HG03039 (cell line): ENCODE measurements at regions not wholly inside any gene's neighbourhood (a gene's known extent, or its start where the extent isn't known, plus 50 kb on each side); places are given as distances from the start of the nearest gene placed in this dataset.

ENCODE experiments used
- ATAC-seq: cut with Tn5 transposase; IDR thresholded peaks from one replicate; pipeline ENCODE4 v1.9.1; 2021; ENCODE audit warnings: mild to moderate bottlenecking, moderate library complexity; ENCODE audit not compliant: unreplicated experiment

GRCh38 chr18:78831603-78832002, 148.0 kb upstream of the SALL3 start:
- ATAC-seq = no peak

DNA sequence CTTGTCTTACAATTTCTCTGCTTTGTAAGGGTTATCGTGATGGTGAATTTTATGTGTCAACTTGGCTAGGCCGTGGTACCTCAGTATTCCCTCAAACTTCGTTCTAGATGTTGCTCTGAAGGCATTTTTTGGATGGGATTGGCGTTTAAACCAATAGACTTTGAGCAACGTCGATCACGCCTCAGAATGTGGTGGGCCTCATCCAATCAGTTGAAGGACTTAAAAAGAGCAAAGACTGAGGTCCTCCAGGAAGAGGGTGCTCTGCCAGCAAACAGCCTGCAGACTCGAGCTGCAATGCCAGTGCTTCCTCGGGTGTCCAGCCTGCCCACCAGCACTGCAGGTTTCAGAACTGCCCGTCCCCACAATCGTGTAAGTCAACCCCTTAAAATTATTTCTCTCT, 145.8 kb upstream of the SALL3 start:
- ATAC-seq = no peak

- ATAC-seq = no peak
These were observed 142.8 kb upstream of the SALL3 start for GRCh38 chr18:78836838-78837237.

GRCh38 chr18:78837754-78838153, 141.9 kb upstream of the SALL3 start:
- no peak for ATAC-seq

- ATAC-seq = no peak
These were observed 141.4 kb upstream of the SALL3 start for GRCh38 chr18:78838183-78838582.

GRCh38 chr18:78849046-78849445, 130.6 kb upstream of the SALL3 start:
- no peak for ATAC-seq

- no peak for ATAC-seq
These were observed 130.2 kb upstream of the SALL3 start for GRCh38 chr18:78849458-78849857.

GRCh38 chr18:78853341-78853740, 126.3 kb upstream of the SALL3 start:
- ATAC-seq = no peak

DNA sequence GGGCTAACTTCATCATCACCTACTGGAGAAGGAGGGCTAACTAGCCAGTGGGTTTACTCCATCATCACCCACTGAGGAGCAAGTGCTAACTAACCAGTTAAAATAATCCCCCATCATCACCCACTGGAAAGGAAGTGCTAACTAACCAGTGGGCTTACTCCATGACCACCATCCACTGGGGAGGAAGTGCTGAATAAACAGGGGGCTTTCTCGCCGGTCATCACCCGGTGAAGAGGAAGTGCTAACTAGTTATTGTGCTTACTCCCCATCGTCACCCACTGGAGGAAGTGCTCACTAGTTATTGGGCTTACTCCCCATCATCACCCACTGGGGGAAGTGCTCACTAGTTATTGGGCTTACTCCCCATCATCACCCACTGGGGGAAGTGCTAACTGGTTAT, 124.4 kb upstream of the SALL3 start:
- no peak for ATAC-seq

GRCh38 chr18:78856569-78857313, 122.9 kb upstream of the SALL3 start:
- no peak for ATAC-seq

DNA sequence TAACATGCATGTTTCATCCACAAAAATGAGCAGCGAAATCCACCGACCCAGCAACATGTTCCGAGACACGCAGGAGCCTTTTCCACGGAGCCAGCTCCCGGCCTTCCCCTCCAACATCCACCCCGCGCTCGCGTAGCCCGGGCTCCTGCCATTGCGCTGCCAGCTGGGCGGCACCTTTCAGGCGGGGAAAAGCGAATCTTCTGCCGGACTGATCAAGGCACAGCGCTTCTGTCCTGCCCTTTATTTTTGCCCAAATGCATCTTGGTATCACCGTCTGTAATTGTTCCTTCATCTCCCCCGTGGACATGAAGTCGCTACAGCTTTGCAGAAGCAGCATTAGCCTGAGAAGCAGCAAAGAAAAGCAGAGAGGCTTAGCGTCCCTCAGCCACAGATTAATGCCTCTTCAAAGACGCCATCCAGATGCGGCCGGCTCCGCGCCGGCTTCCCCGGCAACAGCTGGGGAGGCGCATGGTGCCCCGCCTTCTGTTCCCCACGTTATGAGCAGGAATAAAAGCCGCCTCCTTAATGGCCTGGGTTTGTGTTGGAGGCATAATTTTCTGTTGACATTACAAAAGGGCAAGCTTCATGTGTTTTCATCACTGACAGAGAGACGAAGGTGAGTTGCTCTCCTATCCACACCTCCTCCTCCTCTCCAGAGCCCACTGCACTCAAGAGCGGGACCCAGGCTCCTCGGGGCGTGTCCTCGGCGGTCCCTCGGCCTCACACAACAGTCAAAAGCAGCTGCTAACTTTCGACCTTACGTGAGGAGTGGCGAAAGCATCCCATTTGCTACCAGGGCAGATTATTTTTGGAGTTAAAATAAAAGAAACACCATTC, 122.1 kb upstream of the SALL3 start:
- ATAC-seq = no peak

- no peak for ATAC-seq
These were observed 119.9 kb upstream of the SALL3 start for GRCh38 chr18:78859686-78860085.

GRCh38 chr18:78860117-78860516, 119.5 kb upstream of the SALL3 start:
- ATAC-seq = no peak

- no peak for ATAC-seq
These were observed 118.5 kb upstream of the SALL3 start for GRCh38 chr18:78861116-78861515.

GRCh38 chr18:78861706-78862105, 117.9 kb upstream of the SALL3 start:
- no peak for ATAC-seq

GRCh38 chr18:78862395-78862794, 117.2 kb upstream of the SALL3 start:
- ATAC-seq = no peak

- no peak for ATAC-seq
These were observed 114.5 kb upstream of the SALL3 start for GRCh38 chr18:78865056-78865598.

DNA sequence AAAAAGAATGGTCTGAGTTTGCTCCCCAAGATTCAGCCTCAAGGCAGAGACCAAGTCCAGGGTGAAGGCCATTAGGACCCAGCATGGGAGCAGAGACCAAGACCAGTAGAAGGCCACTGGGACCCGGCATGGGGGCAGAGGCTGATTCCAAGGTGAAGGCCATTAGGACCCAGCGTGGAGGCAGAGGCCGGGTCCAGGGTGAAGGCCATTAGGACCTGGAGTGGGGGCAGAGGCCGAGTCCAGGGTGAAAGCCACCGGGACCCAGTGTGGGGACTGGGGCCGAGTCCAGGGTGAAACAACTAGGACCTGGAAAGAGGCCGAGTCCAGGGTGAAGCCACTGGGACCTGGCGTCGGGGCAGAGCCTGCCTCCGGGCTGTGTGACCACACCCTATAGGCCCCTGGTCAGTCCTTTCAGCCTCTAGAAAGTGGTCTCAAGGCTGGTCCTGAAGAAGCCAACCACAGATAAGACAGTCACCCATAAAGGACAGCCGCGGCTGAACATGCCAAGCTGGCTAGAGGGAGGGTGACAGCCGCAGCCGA, 113.8 kb upstream of the SALL3 start:
- no peak for ATAC-seq

DNA sequence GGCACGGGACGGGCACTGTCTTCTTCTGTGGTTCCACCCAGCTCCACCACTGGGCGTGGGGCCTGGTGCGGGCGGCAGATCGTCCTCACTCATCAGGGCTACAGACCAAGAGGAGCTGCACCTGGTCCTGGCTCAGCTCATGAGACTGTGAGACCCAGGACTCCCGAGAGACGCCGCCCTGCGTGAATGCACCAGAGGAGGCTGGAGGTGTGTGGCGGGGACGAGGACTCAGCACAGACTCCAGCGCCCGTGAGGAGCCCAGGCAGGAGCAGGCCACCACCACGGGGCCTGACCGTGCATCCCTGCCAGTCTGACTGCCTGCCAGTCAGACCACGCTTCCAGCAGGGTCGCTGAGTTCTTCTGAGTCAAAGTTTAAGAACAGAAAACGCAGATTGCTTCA, 112.5 kb upstream of the SALL3 start:
- no peak for ATAC-seq

DNA sequence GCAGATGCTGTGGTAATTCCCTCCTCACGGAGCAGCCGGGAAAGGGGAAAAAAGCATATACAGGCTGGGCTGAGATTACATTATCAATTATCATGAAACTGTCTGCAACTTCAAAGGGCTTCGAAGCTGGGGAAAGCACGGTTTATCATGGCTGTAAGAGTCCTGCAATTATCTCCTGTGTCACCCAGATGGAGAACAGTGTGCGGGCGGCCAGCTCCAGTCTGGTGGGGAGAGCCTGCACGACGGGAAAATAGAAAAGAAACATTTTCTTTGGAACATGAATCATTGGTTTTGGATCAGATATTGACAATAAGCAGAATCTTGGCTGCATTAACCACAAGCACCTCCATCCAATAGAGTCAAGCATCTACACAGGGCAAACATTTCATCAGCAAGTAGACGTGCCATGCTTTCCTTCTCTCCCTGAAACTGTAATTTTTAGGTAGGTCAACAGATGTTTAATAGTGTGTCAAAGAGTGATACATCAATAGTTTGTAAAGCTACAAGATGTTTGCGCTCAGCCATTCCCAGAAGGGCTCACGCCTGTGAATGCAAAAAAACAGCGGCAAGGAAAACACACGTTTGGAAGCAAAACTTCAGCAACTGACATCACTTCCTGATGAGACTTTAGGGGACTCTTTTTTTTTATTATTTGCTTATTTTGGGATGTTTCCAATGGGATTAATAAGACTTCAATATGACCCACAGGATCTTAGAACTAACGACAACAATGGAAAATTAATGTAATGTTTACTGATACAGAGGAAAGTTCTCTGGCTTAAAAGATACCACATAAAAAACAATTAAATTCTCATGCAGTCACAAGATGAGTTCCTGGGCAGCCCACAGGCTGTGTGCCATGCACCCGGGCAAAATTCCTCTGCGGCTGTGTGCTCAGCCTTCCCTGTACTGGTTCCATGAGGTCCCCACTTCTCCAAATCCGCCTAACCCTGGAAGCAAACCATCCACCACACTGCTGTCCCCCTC, 111.0 kb upstream of the SALL3 start:
- ATAC-seq = no peak

GRCh38 chr18:78871618-78872017, 108.0 kb upstream of the SALL3 start:
- no peak for ATAC-seq
